ENCODE measurements at regions not wholly inside any gene's neighbourhood (a gene's known extent, or its start where the extent isn't known, plus 50 kb on each side); places are given as distances from the start of the nearest gene placed in this dataset.

- TF ChIP-seq EZH2phosphoT487 (IDR thresholded peaks at IDR 0.05; ENCODE audit: borderline replicate concordance) (no peak), CTCF (IDR thresholded peaks at IDR 0.05 in 2 of 3, conservative IDR thresholded peaks at IDR 0.05 in 1 of 3; ENCODE audit: borderline replicate concordance in 1 of 3, insufficient read depth in 1 of 3, low read depth in 2 of 3, low read length in 2 of 3) (peak; percentile 26 to 83 (median 55); a peak in 5 of 6 replicates), YY1 (IDR thresholded peaks at IDR 0.05; ENCODE audit: extremely low read depth, insufficient replicate concordance, low read depth, low read length) (no peak), POLR2AphosphoS5 (IDR thresholded peaks at IDR 0.05; ENCODE audit: low read depth, low read length) (no peak), EZH2 (IDR thresholded peaks at IDR 0.05) (no peak), POLR2A (IDR thresholded peaks at IDR 0.05; ENCODE audit: borderline replicate concordance, extremely low read depth, insufficient read depth, insufficient read length) (no peak), ELF1 (IDR thresholded peaks at IDR 0.05; ENCODE audit: borderline replicate concordance, low read depth) (no peak), REST (IDR thresholded peaks at IDR 0.05; ENCODE audit: low read depth) (no peak), ZBTB33 (IDR thresholded peaks at IDR 0.05; ENCODE audit: extremely low read depth, insufficient replicate concordance, low read length) (no peak), MAX (IDR thresholded peaks at IDR 0.05) (no peak), SP1 (IDR thresholded peaks at IDR 0.05; ENCODE audit: low read depth) (no peak)
Measured at GRCh38 chr10:109773288-109774120, 149.8 kb downstream of the XPNPEP1 start.

All from HCT116 (cell line).